B cell (primary cell): ENCODE measurements at regions not wholly inside any gene's neighbourhood (a gene's known extent, or its start where the extent isn't known, plus 50 kb on each side); places are given as distances from the start of the nearest gene placed in this dataset.

Source experiments
- ATAC-seq: fragments of 200-7000 bp; cut with Tn5 transposase; one replicate; pipeline ENCODE4 v1.10.0; 2021; ENCODE audit warnings: low read depth, mild to moderate bottlenecking, moderate number of reproducible peaks, moderate library complexity
- CTCF ChIA-PET: fragments of 350-600 bp; sonication (Branson Sonifier 250); formaldehyde crosslinking; loops from one replicate; lab custom pipeline; 2021; ENCODE audit warnings: antibody characterized with exemption, inconsistent platforms; lab: Charles Lee
- POLR2A ChIA-PET: fragments of 350-600 bp; sonication (Branson Sonifier 250); formaldehyde crosslinking; loops from one replicate; lab custom pipeline; 2021; ENCODE audit warnings: antibody characterized with exemption; lab: Charles Lee
- DNase-seq: peaks from one replicate; pipeline ENCODE4 v3.0.0; 2013
- H2AFZ ChIP-seq: 2 replicates; pipeline ENCODE4 v1.6.1; 2012; ENCODE audit warnings: mild to moderate bottlenecking, low read depth, low read length; ENCODE audit not compliant: insufficient read depth, poor library complexity, severe bottlenecking
- H3K27ac ChIP-seq, 2 donors: 1 replicate in 1 of 2; 2 replicates in 1 of 2; pipeline ENCODE4 v1.5.1; 2012 to 2013; ENCODE audit warnings: low read length in 2 of 2, mild to moderate bottlenecking in 2 of 2, moderate library complexity in 1 of 2
- H3K27me3 ChIP-seq, 4 experiments: fragments of 200-600 bp in 1 of 4; sonication (generic) in 1 of 4; replicated peaks in 1 of 4; 1 replicate in 2 of 4; 2 replicates in 2 of 4; pipeline versions ENCODE4 v1.6.1 to v1.7.0; 2013 to 2016; ENCODE audit warnings: low read length in 3 of 4, mild to moderate bottlenecking in 2 of 4, mixed read lengths in 1 of 4, moderate library complexity in 1 of 4; ENCODE audit not compliant: insufficient read depth in 4 of 4, control insufficient read depth in 3 of 4; ENCODE audit errors: control extremely low read depth in 1 of 4
- H3K36me3 ChIP-seq, 2 experiments: replicated peaks in 1 of 2; 1 replicate in 1 of 2; 2 replicates in 1 of 2; pipeline versions ENCODE4 v1.6.1 to v1.7.1; 2013; ENCODE audit warnings: low read length in 1 of 2; ENCODE audit not compliant: insufficient read depth in 2 of 2, control insufficient read depth in 1 of 2; ENCODE audit errors: control extremely low read depth in 1 of 2, extremely low read depth in 1 of 2
- H3K4me1 ChIP-seq, 2 donors: fragments of 200-600 bp in 1 of 2; sonication (generic) in 1 of 2; 1 replicate in 1 of 2; 2 replicates in 1 of 2; pipeline versions ENCODE4 v1.5.1 to v1.6.1; 2013 to 2017; ENCODE audit warnings: low read length in 2 of 2; ENCODE audit not compliant: control insufficient read depth in 2 of 2, insufficient read depth in 2 of 2
- H3K4me2 ChIP-seq: replicated peaks from 2 replicates; pipeline ENCODE3; 2012; ENCODE audit warnings: mild to moderate bottlenecking, low read depth, low read length; ENCODE audit not compliant: poor library complexity, severe bottlenecking
- H3K4me3 ChIP-seq, 5 experiments: fragments of 200-600 bp in 1 of 5; sonication (generic) in 1 of 5; 1 replicate in 3 of 5; 2 replicates in 2 of 5; pipeline versions ENCODE4 v1.5.1 to v1.7.0; 2011 to 2016; ENCODE audit warnings: low read length in 4 of 5, mild to moderate bottlenecking in 4 of 5, low read depth in 2 of 5, control low read depth in 1 of 5, moderate library complexity in 1 of 5; ENCODE audit not compliant: insufficient read depth in 1 of 5; ENCODE audit errors: control extremely low read depth in 1 of 5, extremely low read depth in 1 of 5
- H3K79me2 ChIP-seq: fragments of 200-600 bp; sonication (generic); one replicate; pipeline ENCODE4 v1.6.0; 2016; ENCODE audit warnings: low read length; ENCODE audit not compliant: control insufficient read depth, insufficient read depth
- H3K9ac ChIP-seq: fragments of 200-600 bp; sonication (generic); 2 replicates; pipeline ENCODE4 v1.6.1; 2017; ENCODE audit warnings: mild to moderate bottlenecking, low read length, moderate library complexity
- H3K9me3 ChIP-seq, 3 donors: one replicate each; pipeline versions ENCODE4 v1.6.1 to v1.7.1; 2013; ENCODE audit warnings: low read length in 2 of 3; ENCODE audit not compliant: control insufficient read depth in 2 of 3, insufficient read depth in 1 of 3; ENCODE audit errors: control extremely low read depth in 1 of 3
- H4K20me1 ChIP-seq: 2 replicates; pipeline ENCODE4 v1.6.0; 2012; ENCODE audit warnings: mild to moderate bottlenecking, low read length; ENCODE audit not compliant: insufficient read depth, control insufficient read depth, poor library complexity, severe bottlenecking
- H3K27ac Mint-ChIP-seq: one replicate; pipeline ENCODE4 v1.8.0; 2021; ENCODE audit warnings: mixed read lengths
- H3K27me3 Mint-ChIP-seq: one replicate; pipeline ENCODE4 v1.8.0; 2021; ENCODE audit warnings: mixed read lengths
- H3K4me1 Mint-ChIP-seq: one replicate; pipeline ENCODE4 v1.8.0; 2021; ENCODE audit warnings: mixed read lengths
- H3K4me3 Mint-ChIP-seq: one replicate; pipeline ENCODE4 v1.8.0; 2021; ENCODE audit warnings: mixed read lengths
- H3K9me3 Mint-ChIP-seq: one replicate; pipeline ENCODE4 v1.8.0; 2022; ENCODE audit warnings: mixed read lengths; ENCODE audit not compliant: insufficient read depth
- CTCF ChIP-seq: fragments of 200-600 bp; IDR thresholded peaks from one replicate; pipeline ENCODE4 v1.8.0; 2022; ENCODE audit warnings: antibody characterized with exemption, mild to moderate bottlenecking
- EZH2 ChIP-seq: IDR thresholded peaks from 2 replicates; pipeline ENCODE4 v1.6.1; 2012; ENCODE audit warnings: borderline replicate concordance, low read depth, mild to moderate bottlenecking, moderate library complexity, low read length; ENCODE audit not compliant: insufficient read depth, poor library complexity, severe bottlenecking
- WGBS: methylation state at CpG from one replicate; pipeline ENCODE4 v1.1.5; 2013; ENCODE audit warnings: missing lambda C conversion rate; ENCODE audit not compliant: insufficient coverage; 5-methylcytosine and 5-hydroxymethylcytosine counted together
- intact Hi-C: fragments of 100-400 bp; cut with micrococcal nuclease; formaldehyde crosslinking; loops from one replicate; pipeline ENCODE4 v1.10.0; 2022

- ATAC-seq, result no peak
- 100% methylated on average over 1 of the region's 2 CpGs for WGBS
These were observed 335.3 kb upstream of the BRINP3 start for GRCh38 chr1:190812996-190813395.

GRCh38 chr1:190832511-190832910, 354.8 kb upstream of the BRINP3 start:
- H3K27me3 ChIP-seq, result no peaks in the 10 kb centered on the region
- no peak overlapping the region for H3K27ac Mint-ChIP-seq

More at GRCh38 chr1:190812996-190813395, 335.3 kb upstream of the BRINP3 start:
- H3K9me3 ChIP-seq, result peaks cover 0 to 9% (median 0%) of the 10 kb centered on the region in 3 donors
- no peaks in the 10 kb centered on the region for H4K20me1 ChIP-seq
- ChIA-PET CTCF (no interaction called here), POLR2A (no interaction called here)
- H3K4me2 ChIP-seq, result no peak overlapping the region
- no peak overlapping the region for H3K4me3 ChIP-seq
- TF ChIP-seq CTCF (no peak), EZH2 (no peak)
- H2AFZ ChIP-seq, result no peak overlapping the region
- H3K4me1 ChIP-seq, result no peaks in the 10 kb centered on the region
- no peak overlapping the region for H3K4me3 Mint-ChIP-seq
- H3K36me3 ChIP-seq, result no peaks in the 10 kb centered on the region
- intact Hi-C loops, result no loop called here
- no peaks in the 10 kb centered on the region for H3K79me2 ChIP-seq
- no peak overlapping the region for H3K27ac ChIP-seq
- H3K9me3 Mint-ChIP-seq, result peaks cover 5% of the 10 kb centered on the region
- no peak for DNase-seq
- no peak overlapping the region for H3K9ac ChIP-seq
- H3K27ac Mint-ChIP-seq, result no peak overlapping the region
- no peaks in the 10 kb centered on the region for H3K27me3 ChIP-seq
- no peaks in the 10 kb centered on the region for H3K27me3 Mint-ChIP-seq
- no peaks in the 10 kb centered on the region for H3K4me1 Mint-ChIP-seq

More at GRCh38 chr1:190832511-190832910, 354.8 kb upstream of the BRINP3 start:
- Mint-ChIP-seq H3K4me1 (no peaks in the 10 kb centered on the region), H3K4me3 (no peak overlapping the region), H3K27me3 (no peaks in the 10 kb centered on the region), H3K9me3 (peaks cover 5% of the 10 kb centered on the region)
- Histone ChIP-seq H3K4me1 (no peaks in the 10 kb centered on the region), H3K9ac (no peak overlapping the region), H3K4me2 (no peak overlapping the region), H3K79me2 (no peaks in the 10 kb centered on the region), H3K36me3 (no peaks in the 10 kb centered on the region), H2AFZ (no peak overlapping the region), H3K4me3 (no peak overlapping the region), H3K27ac (no peak overlapping the region), H3K9me3 (peaks cover 0 to 4% (median 0%) of the 10 kb centered on the region in 3 donors), H4K20me1 (no peaks in the 10 kb centered on the region)
- TF ChIP-seq CTCF, result no peak
- TF ChIP-seq EZH2, result no peak
- DNase-seq, result no peak
- CTCF ChIA-PET, result no interaction called here
- intact Hi-C loops, result no loop called here
- POLR2A ChIA-PET, result no interaction called here
- no peak for ATAC-seq
